GM18520 (cell line): ENCODE measurements at regions not wholly inside any gene's neighbourhood (a gene's known extent, or its start where the extent isn't known, plus 50 kb on each side); places are given as distances from the start of the nearest gene placed in this dataset.
A peak's percentile ranks its signal among the peaks of the same experiment; 100 is the strongest.

Source experiments
- ATAC-seq: cut with Tn5 transposase; IDR thresholded peaks from one replicate; pipeline ENCODE4 v1.9.1; 2021; ENCODE audit not compliant: unreplicated experiment

GRCh38 chr4:184310881-184311709 lies 93.4 kb upstream of the ENPP6 start:
- ATAC-seq = no peak

- ATAC-seq = no peak
These were observed 92.5 kb upstream of the ENPP6 start for GRCh38 chr4:184310171-184310567.

- no peak for ATAC-seq
These were observed 91.8 kb upstream of the ENPP6 start for GRCh38 chr4:184309241-184310170.

- ATAC-seq = no peak
These were observed 89.3 kb upstream of the ENPP6 start for GRCh38 chr4:184306949-184307348.

- no peak for ATAC-seq
These were observed 88.8 kb upstream of the ENPP6 start for GRCh38 chr4:184306470-184306869.

GRCh38 chr4:184300816-184301215 lies 83.1 kb upstream of the ENPP6 start:
- ATAC-seq = no peak

- no peak for ATAC-seq
These were observed 80.6 kb upstream of the ENPP6 start for GRCh38 chr4:184298254-184298653.

- ATAC-seq = no peak
These were observed 77.5 kb upstream of the ENPP6 start for GRCh38 chr4:184295206-184295605.

GRCh38 chr4:184294606-184295133 lies 77.0 kb upstream of the ENPP6 start:
- no peak for ATAC-seq

GRCh38 chr4:184293552-184293951 lies 75.9 kb upstream of the ENPP6 start:
- no peak for ATAC-seq

- ATAC-seq = no peak
These were observed 75.2 kb upstream of the ENPP6 start for GRCh38 chr4:184292877-184293276.

- ATAC-seq = no peak
These were observed 74.8 kb upstream of the ENPP6 start for GRCh38 chr4:184292465-184292867.

- ATAC-seq = no peak
These were observed 71.5 kb upstream of the ENPP6 start for GRCh38 chr4:184289179-184289535.

- ATAC-seq = peak; percentile 44
These were observed 70.9 kb upstream of the ENPP6 start for GRCh38 chr4:184288451-184289178.

GRCh38 chr4:184287697-184288255 lies 70.1 kb upstream of the ENPP6 start:
- no peak for ATAC-seq

GRCh38 chr4:184286358-184286757 lies 68.7 kb upstream of the ENPP6 start:
- no peak for ATAC-seq

GRCh38 chr4:184284742-184285141 lies 67.1 kb upstream of the ENPP6 start:
- no peak for ATAC-seq

GRCh38 chr4:184284336-184284690 lies 66.6 kb upstream of the ENPP6 start:
- ATAC-seq = no peak

GRCh38 chr4:184283659-184284335 lies 66.1 kb upstream of the ENPP6 start:
- ATAC-seq = no peak

- peak; percentile 45 for ATAC-seq
These were observed 65.4 kb upstream of the ENPP6 start for GRCh38 chr4:184282895-184283654.
